Spleen (tissue), 11 donors: ENCODE measurements at regions not wholly inside any gene's neighbourhood (a gene's known extent, or its start where the extent isn't known, plus 50 kb on each side); places are given as distances from the start of the nearest gene placed in this dataset.

Experiments
- DNase-seq: peaks from one replicate; pipeline ENCODE4 v3.0.0-alpha.2; 2020
- H3K27ac ChIP-seq, 8 donors: fragments of 200-600 bp; sonication (generic) in 7 of 8; 1 replicate in 4 of 8; 2 replicates in 4 of 8; pipeline versions ENCODE4 v1.5.0 to v1.8.0; 2016 to 2021; ENCODE audit warnings: inconsistent platforms in 4 of 8, mild to moderate bottlenecking in 4 of 8, moderate library complexity in 1 of 8
- H3K27me3 ChIP-seq, 7 donors: fragments of 200-600 bp; sonication (generic) in 6 of 7; replicated peaks in 1 of 7; 1 replicate in 4 of 7; 2 replicates in 3 of 7; pipeline versions ENCODE4 v1.5.0 to v1.8.0; 2016 to 2021; ENCODE audit warnings: inconsistent platforms in 3 of 7, mild to moderate bottlenecking in 1 of 7
- H3K36me3 ChIP-seq, 6 donors: fragments of 200-600 bp; sonication (generic) in 5 of 6; 1 replicate in 4 of 6; 2 replicates in 2 of 6; pipeline versions ENCODE4 v1.5.0 to v1.8.0; 2016 to 2021; ENCODE audit warnings: inconsistent platforms in 2 of 6
- H3K4me1 ChIP-seq, 6 donors: fragments of 200-600 bp; sonication (generic) in 5 of 6; 1 replicate in 3 of 6; 2 replicates in 3 of 6; pipeline versions ENCODE4 v1.5.0 to v1.8.0; 2016 to 2021; ENCODE audit warnings: inconsistent platforms in 3 of 6
- H3K4me3 ChIP-seq, 8 donors: fragments of 200-600 bp; sonication (generic) in 7 of 8; 1 replicate in 4 of 8; 2 replicates in 4 of 8; pipeline versions ENCODE4 v1.5.0 to v1.8.0; 2016 to 2021; ENCODE audit warnings: inconsistent platforms in 4 of 8, mild to moderate bottlenecking in 4 of 8, moderate library complexity in 2 of 8
- H3K9me3 ChIP-seq, 8 donors: fragments of 200-600 bp; sonication (generic) in 7 of 8; 1 replicate in 4 of 8; 2 replicates in 4 of 8; pipeline versions ENCODE4 v1.5.0 to v1.8.0; 2016 to 2021; ENCODE audit warnings: inconsistent platforms in 4 of 8
- CTCF ChIP-seq, 11 experiments: fragments of 200-600 bp in 7 of 11; fragments of 450-650 bp in 4 of 11; sonication (generic) in 4 of 11; IDR thresholded peaks in 8 of 11; conservative IDR thresholded peaks in 3 of 11; 1 replicate in 7 of 11; 2 replicates in 4 of 11; pipeline versions ENCODE4 v1.4.0 to v1.8.0; 2016 to 2021; ENCODE audit warnings: antibody characterized with exemption in 11 of 11, inconsistent platforms in 4 of 11, mild to moderate bottlenecking in 1 of 11
- POLR2A ChIP-seq, 3 donors: fragments of 450-650 bp; IDR thresholded peaks; one replicate each; pipeline ENCODE4 v1.5.1; 2017; ENCODE audit warnings: antibody characterized with exemption in 3 of 3, mild to moderate bottlenecking in 1 of 3
- POLR2AphosphoS5 ChIP-seq, 3 donors: sonication (generic); formaldehyde crosslinking; IDR thresholded peaks; one replicate each; pipeline ENCODE4 v1.5.1; 2017; ENCODE audit warnings: antibody characterized with exemption in 3 of 3
- WGBS, 5 donors: extraction: QIAGEN DNeasy Blood & Tissue Kit in 3 of 5; methylation state at CpG; one replicate each; pipeline versions ENCODE4 v1.1.5 to v1.1.7; 2013 to 2018; 5-methylcytosine and 5-hydroxymethylcytosine counted together
- intact Hi-C: fragments of 100-400 bp; cut with DNase I; formaldehyde crosslinking; loops from one replicate; pipeline ENCODE4 v1.15.0; 2023; ENCODE audit warnings: low total_unique reads
- donor health status: healthy with polysubstance abuse.
- donor health status: DM: no; HTN: no; CAD: no; lungs with moderate emphysema.
- donor health status: DM: no; HTN: no; CAD: no.
- donor health status: Bipolar disorder and iron deficiency.
- donor health status: healthy.
- donor health status: DM: no; HTN: no; CAD: no.
- donor health status: DM: yes; HTN: yes; CAD: no.

DNA sequence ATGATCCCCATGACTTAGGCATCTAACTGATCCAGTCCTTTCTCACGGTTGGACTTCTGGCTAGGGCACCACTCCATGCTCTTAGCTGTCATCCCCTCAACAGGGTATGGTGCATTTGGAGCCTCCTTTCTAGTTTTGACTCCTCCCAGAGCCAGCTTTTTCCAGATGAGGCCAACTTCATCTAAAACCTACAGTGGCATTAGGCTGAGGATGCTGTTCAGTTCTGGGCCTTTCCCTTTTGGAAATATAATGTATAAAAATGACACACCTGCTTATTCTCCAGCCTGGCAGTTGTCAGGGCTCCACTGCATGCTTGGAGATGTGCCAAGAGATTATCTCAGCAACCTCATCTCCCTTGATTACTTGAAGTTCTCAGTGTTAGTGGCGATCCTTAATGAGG, 239.7 kb downstream of the EMP1 start:
- Histone ChIP-seq H3K27ac (no peak overlapping the region), H3K4me3 (no peak overlapping the region), H3K36me3 (no peaks in the 10 kb centered on the region), H3K9me3 (no peaks in the 10 kb centered on the region), H3K27me3 (no peaks in the 10 kb centered on the region), H3K4me1 (no peaks in the 10 kb centered on the region)
- DNase-seq = no peak
- TF ChIP-seq POLR2AphosphoS5 (IDR thresholded peaks at IDR 0.05) = no peak
- TF ChIP-seq CTCF (IDR thresholded peaks at IDR 0.05 in 8 of 11, conservative IDR thresholded peaks at IDR 0.05 in 3 of 11) = no peak
- no peak for TF ChIP-seq POLR2A (IDR thresholded peaks at IDR 0.05)
- WGBS, 5 donors = 67 to 79% (median 72%) methylated on average over 2 of the region's 2 CpGs
- intact Hi-C loops = no loop called here

GRCh38 chr12:13435235-13435933, 238.9 kb downstream of the EMP1 start:
- 53 to 58% (median 55%) methylated on average over 4 of the region's 4 CpGs for WGBS, 5 donors

GRCh38 chr12:13433768-13434167, 237.2 kb downstream of the EMP1 start:
- no peaks in the 10 kb centered on the region for H3K36me3 ChIP-seq
- H3K27me3 ChIP-seq = no peaks in the 10 kb centered on the region
- intact Hi-C loops = no loop called here
- no peaks in the 10 kb centered on the region for H3K9me3 ChIP-seq
- TF ChIP-seq POLR2A (IDR thresholded peaks at IDR 0.05) (no peak), CTCF (IDR thresholded peaks at IDR 0.05 in 8 of 11, conservative IDR thresholded peaks at IDR 0.05 in 3 of 11) (no peak), POLR2AphosphoS5 (IDR thresholded peaks at IDR 0.05) (no peak)
- no peak for DNase-seq
- H3K27ac ChIP-seq = no peak overlapping the region
- H3K4me3 ChIP-seq = no peak overlapping the region
- H3K4me1 ChIP-seq = no peaks in the 10 kb centered on the region

More at GRCh38 chr12:13435235-13435933, 238.9 kb downstream of the EMP1 start:
- TF ChIP-seq POLR2A (IDR thresholded peaks at IDR 0.05) (no peak), POLR2AphosphoS5 (IDR thresholded peaks at IDR 0.05) (no peak), CTCF (IDR thresholded peaks at IDR 0.05 in 8 of 11, conservative IDR thresholded peaks at IDR 0.05 in 3 of 11) (no peak)
- Histone ChIP-seq H3K4me3 (no peak overlapping the region), H3K9me3 (no peaks in the 10 kb centered on the region), H3K27me3 (no peaks in the 10 kb centered on the region), H3K36me3 (no peaks in the 10 kb centered on the region), H3K4me1 (no peaks in the 10 kb centered on the region), H3K27ac (no peak overlapping the region)
- intact Hi-C loops = no loop called here
- DNase-seq = no peak

GRCh38 chr12:13431041-13431440, 234.5 kb downstream of the EMP1 start:
- no peak overlapping the region for H3K4me3 ChIP-seq
- DNase-seq = no peak
- no peak overlapping the region for H3K27ac ChIP-seq
- H3K9me3 ChIP-seq = peaks cover 0 to 11% (median 2%) of the 10 kb centered on the region in 8 donors
- no peaks in the 10 kb centered on the region for H3K36me3 ChIP-seq
- no peaks in the 10 kb centered on the region for H3K4me1 ChIP-seq
- WGBS, 5 donors = 73 to 96% (median 90%) methylated on average over 1 of the region's 1 CpG
- no peaks in the 10 kb centered on the region for H3K27me3 ChIP-seq
- intact Hi-C loops = no loop called here
- TF ChIP-seq POLR2A (IDR thresholded peaks at IDR 0.05) = no peak
- no peak for TF ChIP-seq POLR2AphosphoS5 (IDR thresholded peaks at IDR 0.05)
- no peak for TF ChIP-seq CTCF (IDR thresholded peaks at IDR 0.05 in 8 of 11, conservative IDR thresholded peaks at IDR 0.05 in 3 of 11)
